NOMO-1 treated with dmso at 0.1 percent for 144 hours (cell line): ENCODE measurements at regions not wholly inside any gene's neighbourhood (a gene's known extent, or its start where the extent isn't known, plus 50 kb on each side); places are given as distances from the start of the nearest gene placed in this dataset.
"Not testable (repeated sequence)": the region's sequence is repeated elsewhere in the genome, so short reads cannot be mapped to it uniquely, and the experiment has no call there.

Experiments
- DNase-seq: peaks from one replicate; lab custom pipeline; 2025; ENCODE audit not compliant: unreplicated experiment; lab: John Stamatoyannopoulos, UW

DNA sequence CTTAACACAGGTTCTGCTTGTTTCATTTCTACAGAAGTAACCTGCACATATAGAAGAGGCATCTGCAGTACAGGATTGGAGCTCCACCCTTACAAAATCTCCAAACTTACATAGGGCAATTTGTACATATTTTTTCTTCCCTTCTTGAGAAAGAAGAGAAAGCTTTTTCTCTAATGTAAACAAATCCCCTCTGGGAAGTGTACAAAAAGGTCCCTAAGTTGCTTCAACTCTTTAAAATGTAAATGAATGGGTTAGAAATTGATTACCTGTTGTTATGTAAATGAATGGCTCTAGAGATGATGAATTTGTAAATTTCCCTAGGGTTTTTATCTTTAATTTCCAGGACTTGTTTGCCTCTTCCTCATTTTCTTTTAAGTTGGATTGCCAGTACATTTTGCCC is 1183.7 kb downstream of the MRPL39 start:
- DNase-seq: no peak

DNA sequence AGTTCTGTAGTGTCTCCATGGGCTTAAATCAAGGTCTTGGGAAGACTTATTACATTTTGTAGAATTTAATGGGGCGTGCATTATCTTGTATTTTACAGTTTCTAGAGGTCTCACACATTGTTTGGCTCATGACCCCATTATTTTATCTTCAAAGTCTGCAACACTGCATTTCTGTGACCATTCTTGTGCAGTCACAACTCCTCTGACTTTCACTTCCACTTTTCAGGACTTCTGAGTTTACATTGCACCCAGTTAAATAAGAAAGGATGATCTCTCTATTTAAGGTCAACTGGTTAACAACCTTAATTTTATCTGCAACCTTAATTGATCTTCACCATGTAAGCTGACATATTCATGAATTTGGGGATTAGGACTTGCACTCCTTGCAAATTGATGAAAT is 1186.6 kb downstream of the MRPL39 start:
- DNase-seq: no peak

DNA sequence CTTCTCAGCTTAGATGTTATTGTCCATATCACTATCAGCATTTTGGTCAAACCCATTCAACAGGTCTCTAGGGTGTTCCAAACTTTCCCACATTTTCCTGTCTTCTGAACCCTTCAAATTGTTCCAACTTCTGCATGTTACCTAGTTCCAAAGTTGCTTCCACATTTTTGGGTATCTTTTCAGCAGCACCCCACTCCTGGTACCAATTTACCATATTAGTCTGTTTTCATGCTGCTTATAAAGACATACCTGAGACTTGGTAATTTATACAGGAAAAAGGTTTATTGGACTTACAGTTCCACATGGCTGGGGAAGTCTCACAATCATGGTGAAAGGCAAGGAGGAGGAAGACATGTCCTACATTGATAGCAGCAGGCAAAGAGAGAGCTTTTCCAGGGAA is 1187.6 kb downstream of the MRPL39 start:
- DNase-seq: not testable (repeated sequence)

DNA sequence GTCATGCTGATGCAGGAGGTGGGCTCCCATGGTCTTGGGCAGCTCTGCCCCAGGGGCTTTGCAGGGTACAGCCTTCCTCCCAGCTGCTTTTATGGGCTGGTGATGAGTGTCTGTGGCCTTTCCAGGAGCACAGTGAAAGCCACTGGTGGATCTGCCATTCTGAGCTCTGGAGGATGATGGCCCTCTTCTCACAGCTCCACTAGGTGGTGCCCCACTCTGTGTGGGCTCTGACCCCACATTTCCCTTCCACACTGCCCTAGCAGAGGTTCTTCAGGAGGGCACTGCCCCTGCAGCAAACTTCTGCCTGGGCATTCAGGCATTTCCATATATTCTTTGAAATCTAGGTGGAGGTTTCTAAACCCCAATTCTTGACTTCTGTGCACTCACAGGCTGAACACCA is 1188.6 kb downstream of the MRPL39 start:
- DNase-seq: no peak

DNA sequence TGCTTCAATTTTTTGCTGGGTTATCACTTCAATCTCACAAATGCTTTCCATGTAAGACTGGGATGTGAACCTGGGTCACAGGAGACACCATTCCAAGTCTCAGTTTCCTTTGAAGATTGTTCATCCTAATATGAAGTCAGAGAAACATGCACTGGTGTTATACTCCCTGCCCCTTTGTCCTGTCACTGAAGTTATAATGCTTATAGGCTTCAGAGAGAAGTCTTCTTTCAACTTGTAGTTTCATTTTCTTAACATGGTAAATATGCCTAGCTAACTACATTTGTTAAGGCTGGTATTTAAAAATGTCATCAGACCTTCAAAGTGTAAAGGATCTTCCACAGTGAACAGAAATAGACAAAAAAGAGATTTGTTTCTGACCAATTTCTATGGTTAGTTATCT is 1195.9 kb downstream of the MRPL39 start:
- no peak for DNase-seq

DNA sequence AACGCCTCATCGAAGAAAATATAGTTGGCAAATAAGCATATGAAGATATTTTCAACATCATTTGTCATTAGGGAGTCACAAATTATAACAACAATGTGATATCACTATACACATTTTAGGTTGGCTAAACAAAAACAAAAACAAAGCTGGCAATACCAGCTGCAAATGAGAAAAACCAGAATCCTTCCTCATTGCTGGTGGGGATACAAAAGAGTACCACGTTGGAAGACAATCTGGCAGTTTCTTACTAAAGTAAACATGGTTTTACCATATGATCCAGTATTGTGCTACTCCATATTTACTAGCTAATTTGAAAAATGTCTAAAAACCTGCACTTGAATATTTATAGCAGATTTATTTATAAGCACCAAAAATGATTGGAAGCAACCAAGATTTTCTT is 1204.1 kb downstream of the MRPL39 start:
- DNase-seq: no peak

DNA sequence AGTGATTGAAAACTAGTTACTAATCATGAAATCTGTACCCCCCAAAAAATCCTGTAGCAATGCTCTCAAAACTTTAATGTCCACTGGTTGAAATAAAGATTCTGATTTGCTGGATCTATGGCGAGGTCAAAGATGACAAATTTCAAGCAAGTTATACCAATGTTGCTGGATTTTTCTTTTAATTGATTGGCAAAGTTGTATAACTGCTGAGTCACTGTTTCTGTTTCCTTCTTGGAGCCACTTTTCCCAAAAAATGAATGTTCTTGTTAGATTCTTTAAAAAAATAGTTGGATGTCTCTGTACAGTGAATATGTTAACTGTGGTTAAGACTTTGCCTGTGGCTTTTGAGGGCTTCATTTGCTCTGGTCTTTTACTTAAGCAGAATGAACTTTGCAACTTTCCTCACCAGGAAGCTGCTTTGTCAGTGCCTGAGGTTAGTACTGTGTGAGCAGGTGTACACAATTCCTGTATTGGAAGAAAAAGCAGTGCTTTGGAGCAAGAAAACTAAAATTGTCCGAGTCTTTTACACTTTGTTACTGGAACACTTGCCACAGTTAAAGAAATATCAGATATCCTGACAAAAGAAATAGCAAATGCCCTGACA is 1211.9 kb downstream of the MRPL39 start:
- DNase-seq: no peak

DNA sequence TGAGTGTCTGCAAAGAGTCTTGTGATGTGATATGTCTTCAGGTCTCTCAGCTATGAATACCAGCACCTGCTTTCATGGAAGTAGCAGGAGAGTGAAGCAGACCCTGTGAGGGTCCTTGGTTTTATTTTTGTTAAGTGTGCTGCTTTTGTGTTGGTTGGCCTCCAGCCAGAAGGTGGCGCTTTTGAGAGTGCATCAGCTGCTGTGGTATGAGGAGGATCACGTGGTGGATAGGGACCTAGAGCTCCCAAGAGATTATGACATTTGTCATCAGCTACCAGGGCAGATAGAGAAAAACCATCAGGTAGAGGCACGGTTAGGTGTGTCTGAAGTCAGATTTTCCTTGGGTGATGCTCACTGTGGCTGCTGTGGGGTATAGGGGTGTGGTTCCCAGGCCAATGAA is 1232.1 kb downstream of the MRPL39 start:
- DNase-seq: no peak

DNA sequence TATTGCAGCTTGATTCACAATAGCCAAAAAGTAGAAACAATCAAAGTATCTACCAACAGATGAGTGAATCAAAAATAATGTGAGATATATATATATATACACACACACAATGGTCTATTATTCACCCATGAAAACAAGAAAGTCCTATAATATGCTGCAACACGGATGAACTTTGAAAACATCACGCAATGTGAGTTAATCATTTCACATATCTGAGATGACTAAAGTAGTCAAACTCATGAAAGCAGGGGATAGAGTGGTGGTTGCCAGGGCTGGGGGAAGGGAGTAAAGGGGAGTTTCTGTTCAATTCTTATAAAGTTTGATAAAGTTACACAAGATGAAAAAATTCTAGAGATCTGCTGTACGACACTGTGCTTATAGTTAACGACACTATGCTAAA is 1234.8 kb downstream of the MRPL39 start:
- DNase-seq: no peak

DNA sequence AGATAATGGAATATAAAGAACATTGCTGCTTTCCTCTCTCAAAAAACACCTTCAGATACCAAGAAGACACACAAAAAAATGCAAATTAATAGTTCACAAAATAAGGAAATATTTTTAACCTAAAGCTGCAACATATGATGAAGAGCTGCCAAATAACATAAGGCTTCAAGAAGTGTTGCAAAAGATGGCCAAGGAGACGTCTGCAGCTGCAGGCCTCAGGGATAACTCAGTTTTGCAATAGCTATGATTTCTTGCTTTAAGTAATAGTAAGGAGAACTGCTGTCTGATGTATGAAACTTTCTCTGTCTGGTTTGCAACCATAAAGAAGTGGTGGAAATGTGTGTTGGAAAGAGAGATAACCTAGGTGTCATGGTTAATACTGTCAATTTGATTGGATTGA is 1237.5 kb downstream of the MRPL39 start:
- no peak for DNase-seq

DNA sequence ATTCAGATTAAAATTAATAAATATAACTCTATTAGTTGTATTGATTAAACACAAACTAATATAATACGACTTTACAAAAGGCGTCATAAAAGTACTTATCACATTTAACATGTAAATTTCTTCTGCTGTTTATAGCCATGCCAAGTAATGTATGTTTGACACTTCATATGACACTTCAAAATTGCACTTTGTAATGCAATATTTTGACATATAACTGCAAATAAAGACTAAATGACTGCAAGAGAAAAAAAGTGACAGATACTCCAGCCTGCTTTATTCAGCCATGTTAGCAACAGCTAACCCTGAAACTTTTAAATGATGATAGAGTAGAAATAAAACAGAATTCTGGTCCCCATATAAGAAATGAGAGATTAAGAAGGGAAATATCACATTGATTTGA is 1238.0 kb downstream of the MRPL39 start:
- DNase-seq: no peak

DNA sequence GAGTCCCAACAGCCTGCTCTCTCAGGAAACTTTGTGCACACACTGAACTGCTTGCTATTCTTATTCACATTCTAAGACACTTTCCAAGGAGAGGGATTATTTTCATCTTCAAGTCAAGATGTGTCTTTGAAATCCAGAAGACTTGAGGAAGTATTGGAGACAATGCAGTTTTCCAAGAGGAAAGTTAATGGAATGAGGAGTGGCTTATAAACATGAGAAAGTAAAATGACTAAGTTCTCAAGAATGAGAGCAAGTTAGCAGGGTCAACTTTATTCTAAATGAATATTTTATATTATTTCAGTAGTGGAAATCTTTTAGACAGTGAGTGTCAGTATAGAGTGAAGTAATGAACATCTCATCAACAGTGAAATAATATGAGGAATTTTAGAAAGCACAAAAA is 1239.3 kb downstream of the MRPL39 start:
- no peak for DNase-seq

DNA sequence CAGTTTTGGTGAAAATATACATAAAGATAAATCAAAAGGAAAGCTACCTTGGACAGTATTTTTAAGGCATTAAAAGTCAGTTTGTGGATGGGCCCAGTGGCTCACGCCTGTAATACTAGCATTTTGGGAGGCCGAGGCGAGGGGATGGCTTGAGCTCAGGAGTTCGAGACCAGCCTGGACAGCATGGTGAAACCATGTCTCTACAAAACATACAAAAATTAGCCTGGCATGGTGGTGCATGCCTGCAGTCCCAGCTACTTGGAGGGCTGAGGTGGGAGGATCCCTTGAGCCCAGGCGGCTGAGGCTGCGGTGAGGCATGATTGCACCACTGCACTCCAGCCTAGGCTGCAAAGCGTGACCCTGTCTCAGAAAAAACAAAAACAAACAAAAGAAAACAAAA is 1253.8 kb downstream of the MRPL39 start:
- no peak for DNase-seq

DNA sequence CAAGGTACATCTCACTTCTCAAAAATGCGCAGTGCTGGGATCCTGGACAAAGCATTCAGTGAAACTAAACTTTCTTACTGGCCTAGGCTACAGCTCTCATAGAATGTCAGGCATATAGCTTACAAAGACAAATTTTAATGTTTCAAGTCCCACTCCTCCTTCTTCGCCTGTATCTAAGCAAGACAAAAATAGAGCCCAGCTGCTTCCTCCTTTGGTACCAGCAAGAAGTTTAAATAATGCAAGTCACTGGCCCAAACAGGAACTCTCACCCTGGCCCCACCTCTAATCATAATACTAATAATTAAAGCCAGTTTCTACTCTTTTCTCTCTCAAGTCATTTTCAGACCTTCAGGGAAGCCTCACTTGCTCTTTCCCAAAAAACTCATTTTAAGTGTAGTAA is 1267.9 kb downstream of the MRPL39 start:
- no peak for DNase-seq

DNA sequence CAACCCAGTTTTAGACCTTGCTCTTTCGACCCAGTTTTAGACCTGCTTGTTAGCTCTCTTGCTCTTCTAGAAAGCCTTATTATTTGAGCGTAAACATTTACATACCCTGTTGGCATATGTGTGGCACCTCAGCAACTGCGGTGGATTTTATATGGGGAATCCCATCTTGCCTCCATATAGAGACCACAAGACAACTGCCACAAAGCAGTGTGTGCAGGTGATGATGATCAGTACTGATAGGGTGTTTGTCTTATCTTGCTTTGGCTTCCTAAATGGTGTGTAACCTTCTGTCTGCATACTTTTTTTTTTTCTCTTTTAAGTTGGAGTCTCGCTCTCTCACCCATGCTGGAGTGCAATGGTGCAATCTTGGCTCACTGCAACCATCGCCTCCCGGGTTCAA is 1270.8 kb downstream of the MRPL39 start:
- DNase-seq: no peak

DNA sequence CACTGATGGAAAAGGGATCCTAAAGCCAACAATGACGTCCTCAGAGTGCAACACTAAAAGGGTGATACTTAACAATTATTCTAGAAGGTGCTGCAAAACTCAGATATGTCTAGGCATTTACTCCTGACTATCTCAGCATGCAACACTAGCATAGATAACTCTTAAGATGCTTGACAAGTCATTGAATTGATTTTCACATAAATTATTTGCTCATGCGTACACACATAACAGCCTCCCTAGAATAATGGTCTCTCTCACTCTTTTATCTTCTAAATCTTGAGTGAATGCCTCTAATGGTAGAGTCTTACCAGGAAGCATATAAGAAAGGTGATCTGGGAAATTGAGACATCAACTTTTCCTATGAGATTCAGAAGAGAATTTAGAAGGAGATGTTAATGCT is 1283.7 kb downstream of the MRPL39 start:
- DNase-seq: no peak

DNA sequence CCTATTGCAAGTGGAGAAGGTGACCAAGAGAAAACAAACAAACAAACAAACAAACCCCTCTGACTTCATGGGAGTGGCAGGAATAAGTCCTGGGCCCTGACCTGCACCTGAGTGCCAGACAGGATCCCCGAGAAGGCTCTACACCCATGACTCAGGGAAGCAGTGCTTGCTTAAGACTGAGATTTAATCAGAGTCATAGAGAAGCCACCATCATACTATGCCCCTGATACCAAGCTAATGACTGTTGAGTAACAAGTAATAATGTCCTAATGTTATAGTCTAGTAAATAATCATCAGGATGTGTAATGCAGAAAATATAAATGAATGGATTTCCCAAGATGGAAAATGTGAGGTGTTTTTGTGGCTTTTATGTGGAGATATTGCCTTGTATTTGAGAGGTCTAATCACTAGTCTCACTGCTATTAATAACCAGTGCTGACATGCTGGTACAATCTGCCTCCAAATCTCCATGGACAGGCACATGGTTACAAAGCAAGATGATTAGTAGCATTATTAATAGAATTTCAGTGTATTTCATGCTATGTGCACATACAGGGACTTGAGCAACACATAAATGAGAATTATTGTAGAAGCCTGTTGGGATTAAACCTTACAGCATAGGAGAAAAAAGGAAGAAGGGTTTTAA is 1290.9 kb downstream of the MRPL39 start:
- DNase-seq: no peak

DNA sequence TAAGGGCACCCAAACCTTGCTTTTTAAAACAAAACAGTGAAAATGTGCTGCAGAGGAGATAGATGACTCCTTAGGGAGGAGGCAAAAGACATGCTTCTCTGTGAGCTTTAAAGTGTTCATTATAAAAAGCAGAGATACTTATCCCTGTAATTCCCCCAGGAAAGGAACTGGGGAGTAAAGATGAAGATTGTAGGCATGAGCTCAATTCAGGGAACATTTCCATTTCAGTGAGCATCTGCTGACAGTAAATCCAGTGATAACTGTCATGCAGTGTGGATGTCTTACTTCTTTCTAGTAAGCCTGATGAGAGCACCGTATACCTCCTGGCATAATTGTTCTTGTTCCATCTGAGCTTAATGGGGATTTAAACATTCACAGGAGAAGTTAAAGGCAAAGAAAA is 1296.5 kb downstream of the MRPL39 start:
- no peak for DNase-seq

DNA sequence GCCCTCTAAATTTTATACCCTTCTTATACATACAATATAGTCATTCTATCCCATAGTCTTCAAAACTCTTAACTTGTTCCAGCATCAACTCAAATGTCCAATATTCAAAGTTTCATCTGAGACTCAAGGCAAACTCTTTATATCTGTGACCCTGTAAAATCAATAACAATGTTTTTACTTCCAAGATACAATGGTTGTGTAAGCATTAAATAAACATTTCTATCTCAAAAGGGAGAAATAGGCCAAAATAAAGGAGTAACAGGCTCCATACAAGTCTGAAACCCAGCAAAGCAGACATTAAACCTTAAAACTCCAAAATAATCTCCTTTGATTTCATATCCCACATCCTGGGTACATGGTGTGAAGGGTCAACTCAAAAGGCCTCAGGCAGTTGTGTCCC is 1299.1 kb downstream of the MRPL39 start:
- no peak for DNase-seq

DNA sequence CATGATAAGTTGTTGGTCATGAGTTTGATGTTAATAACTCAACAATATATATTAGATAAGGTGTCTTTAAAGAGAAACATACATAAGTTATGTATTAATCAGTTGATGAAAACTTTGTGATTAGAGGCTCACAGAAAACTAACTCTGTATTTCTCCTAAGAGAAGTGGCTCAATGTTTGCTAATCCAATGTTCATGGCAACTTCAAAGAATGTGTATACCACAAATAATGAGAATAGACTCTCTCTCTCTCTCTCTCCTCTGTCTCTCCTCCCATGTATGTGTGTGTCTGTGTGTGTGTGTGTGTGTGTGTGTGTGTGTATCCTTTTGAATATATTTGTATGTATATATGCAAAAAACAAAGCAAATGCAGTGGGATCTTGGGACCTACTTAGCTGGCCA is 1304.9 kb downstream of the MRPL39 start:
- DNase-seq: no peak

DNA sequence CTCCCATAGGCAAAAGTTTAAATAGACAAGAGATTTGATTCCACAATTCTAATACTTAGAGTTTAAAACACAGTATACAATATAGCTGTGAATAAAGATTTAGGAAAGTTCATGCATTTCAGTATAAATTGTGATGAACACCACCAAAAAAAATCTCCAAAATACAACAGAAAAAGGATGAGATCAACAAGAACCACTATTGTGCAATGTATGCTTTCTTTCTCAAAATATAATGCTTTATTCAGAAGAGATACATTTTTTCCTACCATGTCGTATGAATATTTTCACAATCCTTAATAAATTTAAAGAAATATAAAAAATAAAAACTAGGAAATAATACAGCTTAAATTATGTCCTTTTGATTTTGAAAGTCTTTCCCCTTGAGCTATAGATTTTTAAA is 1309.2 kb downstream of the MRPL39 start:
- DNase-seq: no peak

DNA sequence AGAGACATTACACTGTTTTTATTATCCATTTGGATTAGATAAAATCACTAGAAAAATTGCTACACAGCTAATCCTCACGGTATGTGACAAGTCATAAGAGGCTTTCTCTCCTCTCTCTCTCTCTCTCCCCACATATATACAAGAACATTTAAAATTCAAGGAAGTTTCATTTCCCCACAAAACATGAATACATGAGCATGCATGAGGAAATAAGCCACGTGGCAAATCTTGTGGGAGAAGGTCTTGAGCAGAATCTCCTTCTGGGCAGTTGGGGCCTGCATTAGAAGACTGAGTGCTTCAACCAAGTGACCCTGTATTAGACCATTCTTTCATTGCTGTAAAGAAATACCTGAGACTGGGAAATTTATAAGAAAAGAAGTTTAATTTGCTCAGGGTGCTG is 1313.1 kb downstream of the MRPL39 start:
- DNase-seq: no peak

DNA sequence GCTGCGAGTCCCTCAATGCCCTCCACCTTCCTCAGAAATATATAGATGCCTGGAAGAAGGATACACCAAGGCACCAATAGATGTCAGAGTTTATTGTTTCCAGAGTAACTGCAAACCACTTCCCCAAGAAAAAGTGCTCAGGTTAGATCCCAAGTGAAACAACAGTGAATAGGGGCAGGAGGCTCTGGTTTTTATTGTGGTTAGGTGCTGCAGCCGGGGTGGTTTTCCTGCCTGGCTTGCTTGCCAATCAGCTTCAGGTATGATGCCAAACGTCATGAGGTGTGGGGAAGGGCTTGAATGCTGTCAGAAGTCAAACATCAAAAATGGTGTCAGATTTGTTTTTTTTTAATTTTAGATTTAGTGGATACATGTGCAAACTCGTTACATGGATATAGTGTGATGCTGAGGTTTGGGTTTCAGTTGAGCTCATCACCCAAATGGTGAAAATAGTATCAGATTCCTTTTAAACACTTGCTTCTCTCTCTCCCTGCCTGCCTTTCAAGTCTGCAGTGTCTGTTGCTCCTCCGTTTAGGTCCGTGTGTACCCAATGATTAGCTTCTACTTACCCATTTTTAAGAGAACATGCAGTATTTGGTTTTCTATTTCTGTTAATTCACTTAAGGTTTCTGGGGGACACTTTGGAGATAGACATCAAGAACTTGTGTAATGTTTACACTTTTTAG is 1317.0 kb downstream of the MRPL39 start:
- DNase-seq: no peak
